Heart left ventricle (tissue), 13 donors: ENCODE measurements at regions not wholly inside any gene's neighbourhood (a gene's known extent, or its start where the extent isn't known, plus 50 kb on each side); places are given as distances from the start of the nearest gene placed in this dataset.

ENCODE experiments used
- POLR2A ChIP-seq, 2 donors: fragments of 450-650 bp; IDR thresholded peaks; one replicate each; pipeline ENCODE4 v1.6.1; 2017; ENCODE audit warnings: antibody characterized with exemption in 2 of 2, mild to moderate bottlenecking in 2 of 2, moderate library complexity in 2 of 2
- TF ChIP-seq, protein P1 (sequence below), 12 donors: fragments of 200-600 bp; sonication (generic) in 4 of 12; IDR thresholded peaks; one replicate each; pipeline versions ENCODE4 v1.5.0 to v1.8.0; 2018 to 2022; ENCODE audit warnings: antibody characterized with exemption in 12 of 12, mild to moderate bottlenecking in 5 of 12
- donor health status: ischemic (EF 13 %, LVEDD 7.1; RV severe dilation, severe dysfunction).
- donor health status: DM: no; HTN: yes; CAD: no.
- donor health status: DM: no; HTN: no; CAD: no.
- donor health status: ischemic (EF 25% LVEDD 6.9; RV normal size, moderate dysfunction).
- donor health status: ischemic (EF 25% LVEDD 5.7; RV mildly dilated, moderate dysfunction).
- donor health status: ischemic (EF 35%, LVEDD 5.7; RV mildly dilated, moderate dysfunction).
- donor health status: nonischemic (EF 11% LVEDD 7.7; RV severe dilation, severe dysfunction).
- donor health status: DM: yes; HTN: yes; CAD: no.
- donor health status: PGD.
- donor health status: ischemic (EF 29% LVEDD 5.4; RV normal size, mild dysfunction).
- donor health status: nonischemic (EF 23%, LVEDD 6.1; RV moderate dilation, normal function).

DNA sequence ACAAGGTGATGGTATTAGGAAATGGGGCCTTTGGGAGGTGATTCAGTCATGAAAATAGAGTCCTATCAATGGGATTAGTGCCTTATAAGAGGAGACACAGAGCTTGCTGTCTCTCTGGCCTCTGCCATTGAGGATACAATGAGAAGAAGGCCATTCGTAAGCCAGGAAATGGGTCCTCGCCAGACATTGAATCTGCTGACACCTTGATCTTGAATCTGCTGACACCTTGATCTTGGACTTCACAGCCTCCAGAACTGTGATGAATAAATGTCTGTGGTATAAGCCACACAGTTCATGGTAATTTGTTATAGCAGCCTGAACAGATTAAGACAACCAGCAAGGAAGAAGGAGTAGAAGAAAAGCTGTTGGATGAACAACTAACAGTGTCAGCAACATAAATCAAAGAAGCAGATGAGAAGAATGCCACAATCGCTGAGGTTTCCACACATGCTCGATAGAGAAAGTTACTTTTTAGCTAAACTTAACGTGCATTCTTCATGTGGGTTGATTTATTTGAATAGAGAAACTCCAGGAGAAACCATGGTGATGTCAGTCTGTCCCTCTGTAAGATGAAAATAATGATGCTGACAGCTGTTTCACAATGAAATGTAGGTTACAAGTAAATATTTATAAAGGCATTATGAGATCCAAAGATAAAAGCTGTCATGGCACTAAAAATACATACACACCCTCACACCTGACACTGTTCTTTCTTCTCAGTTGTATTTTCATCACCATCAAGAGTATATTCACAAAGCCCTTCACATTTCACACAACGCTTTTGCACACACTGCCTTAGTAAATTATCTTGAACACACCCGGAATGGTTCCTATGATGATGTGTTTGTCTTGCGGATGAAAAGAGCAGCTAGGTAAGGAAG is 153.7 kb upstream of the NCK2 start:
- TF ChIP-seq, protein P1, sequence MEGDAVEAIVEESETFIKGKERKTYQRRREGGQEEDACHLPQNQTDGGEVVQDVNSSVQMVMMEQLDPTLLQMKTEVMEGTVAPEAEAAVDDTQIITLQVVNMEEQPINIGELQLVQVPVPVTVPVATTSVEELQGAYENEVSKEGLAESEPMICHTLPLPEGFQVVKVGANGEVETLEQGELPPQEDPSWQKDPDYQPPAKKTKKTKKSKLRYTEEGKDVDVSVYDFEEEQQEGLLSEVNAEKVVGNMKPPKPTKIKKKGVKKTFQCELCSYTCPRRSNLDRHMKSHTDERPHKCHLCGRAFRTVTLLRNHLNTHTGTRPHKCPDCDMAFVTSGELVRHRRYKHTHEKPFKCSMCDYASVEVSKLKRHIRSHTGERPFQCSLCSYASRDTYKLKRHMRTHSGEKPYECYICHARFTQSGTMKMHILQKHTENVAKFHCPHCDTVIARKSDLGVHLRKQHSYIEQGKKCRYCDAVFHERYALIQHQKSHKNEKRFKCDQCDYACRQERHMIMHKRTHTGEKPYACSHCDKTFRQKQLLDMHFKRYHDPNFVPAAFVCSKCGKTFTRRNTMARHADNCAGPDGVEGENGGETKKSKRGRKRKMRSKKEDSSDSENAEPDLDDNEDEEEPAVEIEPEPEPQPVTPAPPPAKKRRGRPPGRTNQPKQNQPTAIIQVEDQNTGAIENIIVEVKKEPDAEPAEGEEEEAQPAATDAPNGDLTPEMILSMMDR (IDR thresholded peaks at IDR 0.05), result no peak
- TF ChIP-seq POLR2A (IDR thresholded peaks at IDR 0.05), result no peak
